ENCODE measurements at regions not wholly inside any gene's neighbourhood (a gene's known extent, or its start where the extent isn't known, plus 50 kb on each side); places are given as distances from the start of the nearest gene placed in this dataset.
"Not testable (repeated sequence)": the region's sequence is repeated elsewhere in the genome, so short reads cannot be mapped to it uniquely, and the experiment has no call there.

DNA sequence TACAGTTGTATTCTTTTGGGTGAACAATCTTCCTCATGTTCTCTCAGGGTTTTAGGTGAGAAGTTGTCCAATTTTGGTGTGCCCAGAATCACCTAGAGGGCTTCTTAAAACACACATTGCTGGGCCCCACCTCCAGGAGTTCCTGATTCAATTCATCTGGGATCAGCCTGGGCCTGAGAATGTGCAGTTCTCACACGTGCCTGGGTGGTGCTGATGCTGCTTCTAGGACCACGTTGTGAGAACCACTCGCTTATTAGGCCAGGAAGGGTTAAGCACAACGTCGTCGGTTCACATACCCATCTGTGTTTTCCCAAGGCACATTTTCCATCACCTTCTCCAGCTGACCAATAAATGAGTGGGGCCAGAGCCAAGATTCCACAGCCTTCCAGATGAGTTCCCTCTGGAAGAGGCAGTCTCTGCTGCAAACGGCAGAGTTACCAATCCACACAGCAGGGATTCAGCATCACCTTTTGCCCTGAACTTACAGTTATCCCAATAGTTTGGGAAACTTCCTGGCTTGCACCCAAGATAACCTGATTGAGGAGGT lies 277.7 kb upstream of the HNRNPA3 start:
- no peaks in the 10 kb centered on the region for H3K9me3 ChIP-seq
- ATAC-seq: no peak
- intact Hi-C loops (cut with DNase I): no loop called here
- H3K36me3 ChIP-seq: no peaks in the 10 kb centered on the region
- H3K4me3 ChIP-seq: no peak overlapping the region
- TF ChIP-seq, protein P1, sequence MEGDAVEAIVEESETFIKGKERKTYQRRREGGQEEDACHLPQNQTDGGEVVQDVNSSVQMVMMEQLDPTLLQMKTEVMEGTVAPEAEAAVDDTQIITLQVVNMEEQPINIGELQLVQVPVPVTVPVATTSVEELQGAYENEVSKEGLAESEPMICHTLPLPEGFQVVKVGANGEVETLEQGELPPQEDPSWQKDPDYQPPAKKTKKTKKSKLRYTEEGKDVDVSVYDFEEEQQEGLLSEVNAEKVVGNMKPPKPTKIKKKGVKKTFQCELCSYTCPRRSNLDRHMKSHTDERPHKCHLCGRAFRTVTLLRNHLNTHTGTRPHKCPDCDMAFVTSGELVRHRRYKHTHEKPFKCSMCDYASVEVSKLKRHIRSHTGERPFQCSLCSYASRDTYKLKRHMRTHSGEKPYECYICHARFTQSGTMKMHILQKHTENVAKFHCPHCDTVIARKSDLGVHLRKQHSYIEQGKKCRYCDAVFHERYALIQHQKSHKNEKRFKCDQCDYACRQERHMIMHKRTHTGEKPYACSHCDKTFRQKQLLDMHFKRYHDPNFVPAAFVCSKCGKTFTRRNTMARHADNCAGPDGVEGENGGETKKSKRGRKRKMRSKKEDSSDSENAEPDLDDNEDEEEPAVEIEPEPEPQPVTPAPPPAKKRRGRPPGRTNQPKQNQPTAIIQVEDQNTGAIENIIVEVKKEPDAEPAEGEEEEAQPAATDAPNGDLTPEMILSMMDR (IDR thresholded peaks at IDR 0.05): no peak
- no peaks in the 10 kb centered on the region for H3K27me3 ChIP-seq
- no peaks in the 10 kb centered on the region for H3K4me1 ChIP-seq
- DNase-seq: peak in 1 of 4 donors; percentile 7
- no peak overlapping the region for H3K27ac ChIP-seq

DNA sequence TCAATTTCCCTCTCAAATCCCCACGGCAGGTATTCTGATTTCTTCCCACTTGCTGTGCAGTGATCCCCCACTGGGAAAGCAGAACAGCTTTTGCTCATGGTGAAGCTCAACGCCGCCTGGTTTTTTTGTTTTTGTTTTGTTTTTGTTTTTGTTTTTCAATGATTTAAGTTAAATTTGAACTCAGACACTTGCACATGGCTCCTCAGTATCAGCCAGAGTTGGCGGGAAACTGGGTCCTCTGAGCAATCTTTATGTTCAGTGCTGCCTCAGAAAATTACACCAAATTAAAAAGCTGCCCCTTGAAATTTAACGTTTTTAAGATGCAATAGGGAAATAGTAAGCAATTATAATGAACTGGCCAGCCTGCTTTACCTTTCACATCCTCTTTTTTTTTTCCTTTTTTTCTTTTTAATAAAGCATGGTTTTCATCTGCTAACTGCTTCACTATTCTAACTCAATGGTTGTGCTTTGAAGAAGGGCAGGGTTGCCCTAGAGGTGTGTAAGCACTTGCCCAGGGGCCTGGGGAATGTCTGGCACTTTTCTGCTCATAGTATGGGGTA lies 277.0 kb upstream of the HNRNPA3 start:
- intact Hi-C loops (cut with DNase I): no loop called here
- no peak overlapping the region for H3K4me3 ChIP-seq
- H3K27ac ChIP-seq: no peak overlapping the region
- H3K4me1 ChIP-seq: no peaks in the 10 kb centered on the region
- DNase-seq: no peak
- H3K36me3 ChIP-seq: no peaks in the 10 kb centered on the region
- no peak for ATAC-seq
- H3K9me3 ChIP-seq: no peaks in the 10 kb centered on the region
- H3K27me3 ChIP-seq: no peaks in the 10 kb centered on the region
- TF ChIP-seq, protein P1 (IDR thresholded peaks at IDR 0.05): no peak

DNA sequence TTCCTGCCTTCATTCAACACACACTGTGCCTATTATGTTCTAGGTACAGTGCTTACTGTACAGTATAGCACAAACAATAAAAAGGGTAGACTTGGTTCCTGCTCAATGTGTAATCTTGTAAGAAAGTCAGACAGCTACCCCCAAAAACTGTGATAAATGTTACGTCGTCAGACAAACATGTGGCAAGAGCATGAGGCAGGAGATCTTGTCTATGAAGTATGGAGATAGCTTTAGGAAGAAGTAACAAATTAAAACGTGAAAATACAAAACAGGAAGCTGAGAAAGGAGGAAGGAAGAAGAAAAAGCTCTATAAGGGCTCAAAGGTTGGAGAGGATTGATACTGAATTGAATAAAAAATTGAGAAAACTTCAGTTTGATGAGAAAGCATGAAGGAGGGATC lies 276.2 kb upstream of the HNRNPA3 start:
- no peak for ATAC-seq
- TF ChIP-seq, protein P1 (IDR thresholded peaks at IDR 0.05): no peak
- H3K4me3 ChIP-seq: no peak overlapping the region
- no peak for DNase-seq
- H3K27ac ChIP-seq: no peak overlapping the region
- intact Hi-C loops (cut with DNase I): no loop called here
- H3K9me3 ChIP-seq: no peaks in the 10 kb centered on the region
- H3K36me3 ChIP-seq: no peaks in the 10 kb centered on the region
- no peaks in the 10 kb centered on the region for H3K4me1 ChIP-seq
- no peaks in the 10 kb centered on the region for H3K27me3 ChIP-seq

DNA sequence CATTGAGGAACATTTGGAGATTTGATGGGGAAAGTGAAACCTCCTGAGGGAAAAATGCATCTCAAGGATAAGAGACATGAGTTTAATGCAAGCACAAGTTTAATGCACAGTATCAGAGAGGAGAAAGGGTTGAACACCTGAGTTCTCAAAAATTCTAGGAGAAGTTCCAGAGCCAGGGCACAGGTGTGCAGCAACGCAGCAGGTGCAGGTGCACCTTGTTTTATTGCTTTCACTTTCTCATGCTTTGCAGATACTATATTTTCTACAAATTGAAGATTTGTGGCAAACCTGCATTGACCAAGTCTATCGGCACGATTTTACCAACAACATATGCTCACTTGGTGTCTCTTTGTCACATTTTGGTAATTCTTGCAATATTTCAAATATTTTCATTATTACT lies 267.6 kb upstream of the HNRNPA3 start:
- Histone ChIP-seq H3K27ac (no peak overlapping the region), H3K9me3 (no peaks in the 10 kb centered on the region), H3K4me1 (no peaks in the 10 kb centered on the region), H3K36me3 (no peaks in the 10 kb centered on the region), H3K4me3 (no peak overlapping the region), H3K27me3 (no peaks in the 10 kb centered on the region)
- intact Hi-C loops (cut with DNase I): no loop called here
- ATAC-seq (no peak), DNase-seq (no peak)
- TF ChIP-seq, protein P1 (IDR thresholded peaks at IDR 0.05): no peak

DNA sequence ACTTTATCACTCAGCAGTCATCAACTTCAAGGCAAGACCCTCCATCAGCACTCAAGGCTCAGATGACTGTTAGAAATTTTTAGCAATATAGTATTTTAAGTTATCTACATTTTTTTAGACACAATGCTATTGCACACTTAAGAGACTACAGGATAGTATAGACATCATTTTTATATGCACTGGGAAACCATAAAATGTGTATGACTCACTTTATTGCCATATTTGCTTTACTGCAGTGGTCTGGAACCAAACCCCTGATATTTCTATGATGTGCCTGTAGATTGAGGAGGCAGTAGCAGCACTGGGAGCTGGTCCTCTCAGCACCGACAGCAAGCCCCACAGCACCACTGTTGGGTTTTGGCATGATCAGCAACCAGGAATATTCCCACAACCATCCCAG lies 264.8 kb upstream of the HNRNPA3 start:
- no peak overlapping the region for H3K4me3 ChIP-seq
- TF ChIP-seq, protein P1 (IDR thresholded peaks at IDR 0.05): no peak
- intact Hi-C loops (cut with DNase I): no loop called here
- DNase-seq: no peak
- H3K36me3 ChIP-seq: no peaks in the 10 kb centered on the region
- no peak for ATAC-seq
- H3K27ac ChIP-seq: no peak overlapping the region
- peaks cover 0 to 3% of the 10 kb centered on the region in 2 donors for H3K9me3 ChIP-seq
- H3K27me3 ChIP-seq: no peaks in the 10 kb centered on the region
- H3K4me1 ChIP-seq: no peaks in the 10 kb centered on the region

DNA sequence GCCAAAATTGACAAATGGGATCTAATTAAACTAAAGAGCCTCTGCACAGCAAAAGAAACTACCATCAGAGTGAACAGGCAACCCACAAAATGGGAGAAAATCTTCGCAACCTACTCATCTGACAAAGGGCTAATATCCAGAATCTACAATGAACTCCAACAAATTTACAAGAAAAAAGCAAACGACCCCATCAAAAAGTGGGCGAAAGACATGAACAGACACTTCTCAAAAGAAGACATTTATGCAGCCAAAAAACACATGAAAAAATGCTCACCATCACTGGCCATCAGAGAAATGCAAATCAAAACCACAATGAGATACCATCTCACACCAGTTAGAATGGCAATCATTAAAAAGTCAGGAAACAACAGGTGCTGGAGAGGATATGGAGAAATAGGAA lies 261.4 kb upstream of the HNRNPA3 start:
- H3K27me3 ChIP-seq; intact Hi-C loops (cut with DNase I); H3K27ac ChIP-seq; H3K36me3 ChIP-seq; ATAC-seq; H3K4me1 ChIP-seq; H3K9me3 ChIP-seq; H3K4me3 ChIP-seq; DNase-seq: not testable (repeated sequence)

Data from left lung (tissue), 4 donors.